NCI-H524 (cell line): ENCODE measurements at regions not wholly inside any gene's neighbourhood (a gene's known extent, or its start where the extent isn't known, plus 50 kb on each side); places are given as distances from the start of the nearest gene placed in this dataset.

Experiments
- DNase-seq, 2 experiments: peaks; one replicate each; lab custom pipeline; 2025; lab: John Stamatoyannopoulos, UW

DNA sequence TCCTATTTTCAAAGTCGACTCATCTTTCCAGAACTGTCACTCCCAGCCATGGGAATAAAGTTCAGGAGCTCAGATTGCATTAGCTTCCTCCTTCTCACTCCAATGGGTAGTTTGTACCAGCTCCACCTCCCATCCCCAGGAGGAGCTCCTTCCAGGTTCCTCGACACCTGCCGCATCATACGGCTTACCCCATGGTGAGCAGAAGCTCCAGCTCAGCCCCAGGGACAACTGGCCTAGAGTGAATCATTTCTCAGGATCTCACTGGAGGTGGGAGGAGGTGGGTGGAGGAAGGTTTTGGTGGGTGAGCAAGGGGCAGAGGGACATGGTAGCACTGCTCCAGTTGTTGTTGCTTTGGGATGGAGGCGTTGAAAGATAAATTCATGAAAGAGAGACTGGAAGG lies 196.3 kb upstream of the PKDCC start:
- no peak for DNase-seq

DNA sequence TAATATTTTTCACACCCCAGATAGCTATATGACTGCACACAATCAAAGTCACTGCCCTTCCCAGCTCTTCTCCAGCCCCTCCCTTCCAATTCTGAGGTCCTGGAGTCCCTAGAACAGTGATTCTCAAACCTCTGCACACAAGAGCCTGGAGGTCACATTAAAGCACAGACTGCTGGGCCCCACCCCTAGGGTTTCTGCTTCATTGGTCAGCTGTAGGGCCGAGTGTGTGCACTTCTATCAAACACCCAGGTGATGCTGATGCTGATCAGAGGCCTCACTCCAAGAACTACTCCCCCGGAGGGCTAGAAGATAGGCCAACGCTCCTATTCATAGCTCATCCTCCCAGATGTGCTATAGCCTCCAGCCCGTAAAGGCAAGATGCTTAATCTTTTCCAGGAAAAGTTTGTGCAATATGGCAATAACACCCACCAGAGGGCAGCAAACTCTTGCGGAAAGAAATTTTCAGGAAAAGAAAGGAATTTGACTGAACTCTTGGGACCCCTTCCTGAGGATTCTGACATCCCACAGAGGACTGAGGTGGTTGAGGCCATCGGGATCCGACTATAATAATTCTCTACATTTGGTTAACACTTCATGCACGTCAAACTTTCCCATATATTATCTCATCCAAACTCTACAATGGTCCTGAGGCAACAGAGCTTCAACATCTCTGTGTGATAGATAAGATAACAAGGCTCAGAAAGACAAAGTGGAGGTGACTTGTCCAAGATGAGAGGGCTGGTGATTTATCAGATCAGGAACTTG lies 194.2 kb upstream of the PKDCC start:
- DNase-seq, result peak; percentile 68 to 78

DNA sequence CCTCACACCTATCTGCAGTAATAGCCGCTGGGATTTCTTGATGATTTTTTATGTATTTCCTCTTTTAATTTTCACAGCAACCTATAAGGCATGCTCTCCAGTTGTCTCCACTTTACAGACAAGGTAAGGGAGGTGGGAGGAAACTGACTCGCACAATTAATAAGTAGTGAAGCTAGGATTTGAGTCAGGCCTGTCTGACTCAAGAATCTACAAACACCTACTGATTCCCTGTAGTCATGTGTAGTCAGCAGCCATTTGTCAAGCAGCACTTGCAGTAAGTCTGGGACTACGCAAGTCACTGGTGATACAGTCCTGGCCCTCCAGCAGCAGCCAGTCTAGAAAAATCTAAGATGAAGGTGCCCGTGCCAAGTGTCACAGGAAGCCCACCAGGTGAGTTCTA lies 193.6 kb upstream of the PKDCC start:
- no peak for DNase-seq

DNA sequence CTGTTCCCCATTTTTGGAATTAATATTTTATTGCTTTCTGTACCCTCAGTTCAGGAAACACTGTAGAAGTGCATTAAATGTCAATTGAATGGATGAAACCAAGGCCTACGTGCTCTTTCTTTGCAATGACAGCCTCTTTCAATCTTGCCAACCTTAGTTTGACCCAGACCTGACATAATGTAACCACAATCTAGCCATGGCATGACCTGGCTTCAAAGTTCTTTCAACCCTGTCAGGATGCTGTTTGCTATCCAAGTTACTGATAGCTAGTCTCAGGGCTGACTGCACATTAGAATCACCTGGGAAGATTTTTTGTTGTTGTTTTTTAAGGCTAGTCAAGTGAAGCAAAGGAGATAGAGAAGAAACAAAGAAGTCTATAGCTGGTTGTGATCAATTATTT lies 190.9 kb upstream of the PKDCC start:
- no peak for DNase-seq

DNA sequence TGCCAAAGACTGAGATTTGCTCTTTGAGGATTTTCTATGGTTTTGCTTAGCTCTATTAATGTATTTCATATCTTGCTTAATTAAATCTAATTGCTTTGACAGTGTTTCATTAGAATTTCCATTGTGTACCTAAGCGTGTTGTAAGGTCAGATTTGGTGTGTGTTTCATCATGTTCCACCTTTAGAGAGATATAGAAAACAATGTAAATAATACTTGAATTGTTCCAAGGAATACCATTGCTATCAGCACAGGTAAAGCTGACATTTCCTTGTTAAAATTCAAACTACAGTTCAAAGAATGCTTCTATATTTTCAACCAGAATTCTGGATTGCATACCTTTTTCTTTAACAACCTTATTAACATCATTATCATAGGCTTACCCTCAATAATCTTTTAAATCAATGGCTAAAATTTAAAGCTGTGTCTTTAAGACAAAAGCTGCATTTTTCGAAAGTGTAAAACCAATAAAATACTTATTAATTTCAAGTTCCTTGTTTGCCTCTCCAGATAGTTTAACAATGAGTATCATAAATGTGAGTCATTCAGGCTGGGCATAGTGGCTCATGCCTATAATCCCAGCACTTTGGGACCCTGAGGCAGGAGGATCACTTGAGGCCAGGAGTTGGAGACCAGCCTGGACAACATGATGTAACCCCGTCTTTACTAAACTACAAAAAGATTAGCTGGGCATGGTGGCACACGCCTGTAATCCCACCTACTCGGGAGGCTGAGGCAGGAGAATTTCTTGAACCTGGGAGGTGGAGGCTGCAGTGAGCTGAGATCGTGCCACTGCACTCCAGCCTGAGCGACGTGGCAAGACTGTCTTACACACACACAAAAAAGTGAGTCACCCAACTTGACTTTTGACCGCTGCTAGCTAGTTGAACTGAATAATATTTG lies 188.0 kb upstream of the PKDCC start:
- no peak for DNase-seq

DNA sequence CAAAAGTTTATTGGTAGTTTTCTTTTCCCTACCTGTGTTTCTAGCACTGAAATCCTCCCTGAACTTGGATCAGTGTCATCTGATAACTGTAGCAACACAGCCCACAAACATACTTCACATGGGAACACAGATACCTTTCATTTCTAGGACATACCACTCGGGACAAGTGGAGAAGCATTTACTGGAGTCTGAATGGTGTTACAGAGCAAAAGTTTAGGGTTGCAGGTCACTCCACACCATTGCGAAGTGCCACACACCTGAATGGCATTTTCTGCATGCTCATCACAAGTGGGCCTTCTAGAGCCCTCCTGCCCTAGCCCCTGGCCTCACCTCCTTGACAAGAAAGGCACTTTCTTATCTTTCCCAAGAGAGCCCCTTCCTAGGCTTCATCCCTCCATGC lies 184.8 kb upstream of the PKDCC start:
- DNase-seq, result no peak

DNA sequence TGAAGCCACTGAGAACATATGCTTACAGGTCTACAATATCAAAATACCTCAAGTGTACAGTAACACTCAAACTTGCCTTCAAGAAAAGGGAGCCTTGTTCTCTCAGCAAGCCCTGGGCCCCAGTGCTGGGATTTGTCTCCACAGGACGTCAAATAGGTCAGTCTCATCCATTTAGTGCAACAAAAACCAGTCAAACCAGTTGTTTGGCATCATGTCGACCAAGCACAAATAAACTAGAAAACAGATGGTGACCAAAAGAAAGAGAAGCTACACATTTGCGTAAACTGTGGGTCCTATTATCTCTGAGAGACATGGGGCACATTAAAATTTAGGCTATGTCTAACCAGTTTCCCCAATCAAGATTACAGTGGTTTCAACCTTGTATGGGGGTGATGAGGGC lies 182.6 kb upstream of the PKDCC start:
- no peak for DNase-seq

DNA sequence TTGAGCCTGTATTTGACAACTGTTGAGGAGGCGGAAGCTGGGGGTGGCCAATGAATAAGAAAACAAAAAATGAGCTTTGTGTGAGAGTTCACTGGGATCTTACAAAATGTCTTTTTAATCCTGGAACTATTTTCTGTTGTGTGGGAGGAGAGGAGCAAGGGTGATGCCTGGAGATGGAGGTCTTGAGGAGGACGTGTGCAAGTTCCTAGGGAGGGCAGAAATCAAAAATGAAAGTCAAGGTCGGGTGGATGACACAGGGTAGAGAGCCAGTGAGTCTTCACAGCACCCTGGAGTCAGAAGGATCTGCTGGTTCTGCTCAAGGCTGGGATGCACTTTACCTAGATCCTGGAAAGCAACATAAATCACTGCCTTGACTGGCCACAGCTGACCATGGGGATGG lies 180.3 kb upstream of the PKDCC start:
- DNase-seq, result no peak

DNA sequence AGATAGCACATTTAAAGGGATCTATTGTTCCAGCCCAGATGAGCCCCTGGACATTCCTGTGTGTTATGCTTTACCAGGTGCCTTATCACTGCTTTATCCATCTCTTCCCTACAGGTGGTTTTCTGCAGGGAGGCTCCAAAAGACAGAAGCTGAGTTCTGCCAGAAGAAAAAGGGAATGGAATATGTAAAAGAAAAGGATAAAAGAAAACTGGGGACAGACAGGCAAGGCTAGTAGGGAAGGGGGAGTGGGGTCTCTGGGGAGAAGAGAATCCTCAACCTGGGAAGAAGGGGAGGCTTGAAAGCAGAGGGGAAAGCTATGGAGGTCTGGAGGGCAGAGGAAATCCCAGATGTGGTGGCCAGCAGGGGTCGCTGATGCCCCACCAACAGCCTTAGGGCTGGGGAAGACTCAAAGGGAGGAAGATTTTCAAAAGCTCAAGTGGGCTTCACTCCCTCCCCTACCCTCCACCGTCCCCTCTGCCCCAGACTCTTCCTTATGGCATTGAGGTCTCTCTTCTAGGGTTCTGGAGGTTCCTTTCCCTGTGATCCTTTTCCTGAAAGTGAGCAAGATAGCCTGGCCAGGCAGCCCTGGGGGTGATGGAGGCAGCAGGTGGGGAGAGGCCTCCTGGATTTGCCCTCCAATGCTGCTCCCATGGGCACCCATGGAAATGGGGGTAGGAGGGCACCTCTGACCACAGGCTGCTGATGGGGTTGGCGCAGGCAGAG lies 178.1 kb upstream of the PKDCC start:
- DNase-seq, result peak; percentile 31 to 80

DNA sequence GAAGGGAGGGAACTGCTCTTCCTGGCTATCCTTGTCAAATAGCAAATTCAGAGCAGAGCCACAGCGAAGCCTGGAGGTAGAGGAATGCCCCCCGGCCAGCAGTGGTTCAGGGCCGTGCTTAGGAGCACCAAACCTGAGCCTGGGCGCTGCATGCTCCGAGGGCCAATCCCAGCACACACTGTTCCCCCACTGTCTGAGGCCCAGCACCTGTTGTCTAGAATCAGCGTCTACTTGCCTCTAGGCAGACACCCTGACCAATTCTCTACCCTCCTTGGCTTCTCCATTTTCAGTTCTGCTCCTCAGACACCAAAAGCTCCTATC lies 177.6 kb upstream of the PKDCC start:
- peak in 1 of 2 experiments; percentile 11 for DNase-seq

DNA sequence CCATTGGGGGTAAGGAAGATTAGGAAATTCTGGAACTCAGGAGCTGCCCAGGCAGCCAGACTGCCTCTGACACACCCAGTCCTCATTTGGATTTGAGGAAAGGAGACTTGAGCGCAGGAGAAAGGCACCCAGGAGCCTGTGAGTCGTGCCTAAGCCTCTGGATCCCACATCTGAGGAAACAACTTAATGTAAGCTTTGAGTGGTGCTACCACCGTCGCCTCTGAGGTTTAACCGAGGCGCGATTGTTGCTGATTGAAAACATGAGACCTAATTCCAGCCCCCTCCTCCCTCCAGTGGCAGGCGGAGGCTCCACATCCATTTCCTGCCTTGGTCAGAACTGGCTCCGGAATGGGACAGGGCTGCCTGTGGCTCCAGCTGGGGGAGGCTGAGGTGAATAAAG lies 176.7 kb upstream of the PKDCC start:
- peak in 1 of 2 experiments; percentile 38 for DNase-seq

DNA sequence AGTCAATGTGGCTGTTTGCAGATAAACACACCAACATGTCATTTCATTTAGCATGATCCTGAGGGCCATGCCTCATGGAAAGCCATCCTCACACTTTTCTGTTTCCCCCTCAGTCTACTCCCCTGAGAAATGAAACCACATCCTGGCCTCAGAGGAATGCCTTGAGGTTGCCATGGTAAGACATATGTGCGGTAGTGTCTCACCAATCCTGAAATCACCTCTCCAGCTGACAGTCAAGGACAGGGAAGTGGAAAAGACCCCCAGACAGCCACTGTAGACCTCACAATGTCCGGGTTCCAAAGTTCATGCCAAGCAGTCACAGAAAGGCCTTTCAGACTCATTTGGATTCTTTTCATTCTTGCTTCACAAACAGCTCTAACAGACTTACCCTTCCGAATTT lies 175.2 kb upstream of the PKDCC start:
- DNase-seq, result no peak

DNA sequence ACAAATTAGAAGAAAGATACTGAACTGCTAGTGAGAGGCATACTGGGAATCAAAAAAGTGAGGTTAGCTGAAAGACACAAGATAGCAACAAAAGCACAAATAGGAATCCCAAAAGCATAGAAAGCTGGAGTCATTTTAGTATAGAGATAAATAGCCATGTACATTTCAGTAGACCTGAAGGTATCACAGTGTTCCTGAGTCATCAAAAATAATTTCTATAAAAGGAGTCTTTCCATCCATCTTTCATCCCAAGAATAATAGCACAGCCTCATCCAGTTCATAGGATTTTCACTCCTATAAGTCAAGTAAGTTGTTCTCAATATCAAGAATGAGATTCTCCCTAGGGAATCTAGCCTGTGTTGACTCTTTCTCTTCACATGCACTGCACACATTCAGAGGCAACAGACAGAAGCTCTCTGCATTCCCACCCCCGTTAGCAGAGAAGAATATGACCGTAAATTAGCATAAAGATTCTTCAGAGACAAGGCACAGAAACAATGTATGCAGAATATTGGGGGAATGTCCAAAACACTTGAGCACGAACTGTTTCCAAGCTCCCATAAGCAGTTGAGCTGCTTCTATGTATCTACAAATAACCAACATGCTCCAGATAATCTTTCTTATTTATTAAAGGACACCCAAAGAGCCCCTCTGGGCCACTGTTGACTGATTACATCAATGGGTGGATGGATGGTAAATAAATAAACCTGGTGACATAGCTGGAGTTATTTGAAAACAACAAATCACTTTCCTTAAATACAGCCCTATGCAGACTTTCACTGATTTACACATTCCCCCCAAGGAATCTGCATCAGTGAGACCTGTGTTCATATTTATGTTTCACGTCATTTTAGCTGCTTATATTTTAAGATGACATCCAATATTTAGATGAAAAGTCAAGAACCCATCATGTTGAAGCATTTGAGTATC lies 174.5 kb upstream of the PKDCC start:
- peak in 1 of 2 experiments; percentile 16 for DNase-seq

DNA sequence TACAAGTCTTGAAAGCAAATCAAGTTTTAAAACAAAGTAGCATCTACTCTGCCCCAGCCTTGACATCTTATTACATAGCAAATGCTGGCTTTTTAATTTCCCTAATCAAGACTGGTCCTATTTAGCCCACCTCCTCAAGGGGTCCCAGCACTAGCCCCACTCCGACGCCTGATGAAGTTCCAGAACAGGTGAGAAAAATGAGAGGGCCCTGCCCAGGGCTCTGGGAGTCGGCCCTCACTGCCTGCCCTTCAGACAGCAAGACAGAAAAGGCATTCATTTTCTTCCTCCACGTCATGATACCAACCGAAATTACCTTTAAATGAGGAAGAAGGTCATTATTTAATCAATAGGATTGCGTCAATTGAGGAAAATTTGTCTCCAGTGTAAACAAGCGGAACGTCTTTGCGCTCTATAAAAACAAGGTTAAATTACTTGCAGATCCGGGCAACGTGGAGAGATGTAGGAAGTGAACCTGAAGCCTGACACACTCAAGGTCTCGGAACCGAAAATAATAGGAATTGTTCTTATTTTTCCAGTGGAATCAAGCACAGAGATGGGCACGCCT lies 170.6 kb upstream of the PKDCC start:
- no peak for DNase-seq

DNA sequence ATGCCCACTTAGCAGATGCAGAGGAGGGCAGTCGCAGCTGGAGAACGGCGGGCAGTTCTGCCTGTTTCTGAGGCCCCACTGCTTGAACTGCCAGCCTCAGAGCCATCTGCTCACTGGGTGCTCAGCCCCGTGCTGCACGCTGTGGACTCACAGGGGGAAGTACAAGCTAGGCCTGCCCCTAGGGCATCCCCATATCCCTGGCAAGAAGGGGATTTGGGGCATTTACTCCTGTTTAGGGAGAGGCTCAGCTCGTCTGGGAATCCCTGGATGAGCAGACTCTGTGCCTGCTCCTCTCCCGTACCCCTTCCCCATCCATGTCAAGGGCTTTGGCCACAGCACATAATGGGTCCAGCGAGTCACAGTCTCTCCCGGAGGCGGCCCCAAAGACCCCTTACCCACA lies 169.8 kb upstream of the PKDCC start:
- peak; percentile 81 to 95 for DNase-seq

DNA sequence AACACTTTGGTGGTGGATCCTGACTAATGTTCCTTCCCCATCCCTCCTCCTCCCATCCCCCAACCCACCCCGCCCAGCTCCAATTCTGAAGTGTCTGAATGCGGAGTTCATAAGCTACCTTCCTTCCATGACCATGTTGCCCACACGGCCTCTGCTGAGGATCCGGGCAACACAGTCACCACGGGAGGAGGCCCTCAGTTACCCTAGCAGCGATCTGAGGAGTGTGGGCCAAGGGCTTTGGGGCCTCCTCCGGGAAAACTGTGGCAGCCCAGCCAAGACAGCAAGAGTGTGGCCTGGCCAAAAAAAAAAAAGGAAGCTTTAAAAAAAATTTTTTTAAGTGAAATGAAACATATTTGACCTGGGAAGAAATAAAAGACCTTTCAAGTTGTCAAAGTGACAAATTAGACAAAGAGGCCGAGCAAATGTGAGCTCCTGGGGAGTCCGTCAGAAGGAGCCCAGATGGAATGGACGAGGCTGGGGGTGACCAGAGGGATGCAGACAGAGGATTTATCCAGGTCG lies 169.0 kb upstream of the PKDCC start:
- DNase-seq, result peak in 1 of 2 experiments; percentile 17

DNA sequence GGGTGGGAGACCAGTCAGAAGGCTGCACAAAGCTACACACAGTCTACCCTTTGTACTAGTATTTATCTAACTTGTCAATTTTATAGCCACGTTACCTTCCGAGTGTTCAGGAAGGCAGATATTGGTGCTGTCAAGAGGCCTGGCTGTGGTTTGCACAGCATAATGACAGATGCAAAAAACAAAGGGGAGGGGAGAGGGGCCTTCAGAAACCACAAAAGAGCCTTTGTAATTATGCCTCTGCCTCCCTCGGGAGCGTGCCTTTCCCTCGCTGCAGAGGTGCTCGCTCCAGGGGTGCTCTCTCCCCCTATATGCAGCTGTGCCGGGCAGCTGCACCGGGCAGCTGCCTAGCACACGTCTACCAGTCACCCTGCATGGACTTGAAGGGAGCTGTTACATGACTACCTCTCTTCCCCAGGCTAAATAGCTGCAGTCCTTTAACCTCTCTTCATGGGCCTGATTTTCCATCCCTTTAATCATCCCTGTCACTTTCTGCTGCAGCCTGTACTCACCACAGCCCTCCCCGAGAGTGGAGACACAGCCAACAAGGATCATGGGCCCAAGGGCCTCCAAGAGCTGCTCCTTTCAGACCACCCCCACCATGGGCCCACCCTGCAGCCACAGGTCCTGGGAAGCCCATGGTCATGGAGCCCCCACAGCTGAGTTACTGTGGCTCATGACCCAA lies 168.4 kb upstream of the PKDCC start:
- peak in 1 of 2 experiments; percentile 57 for DNase-seq

DNA sequence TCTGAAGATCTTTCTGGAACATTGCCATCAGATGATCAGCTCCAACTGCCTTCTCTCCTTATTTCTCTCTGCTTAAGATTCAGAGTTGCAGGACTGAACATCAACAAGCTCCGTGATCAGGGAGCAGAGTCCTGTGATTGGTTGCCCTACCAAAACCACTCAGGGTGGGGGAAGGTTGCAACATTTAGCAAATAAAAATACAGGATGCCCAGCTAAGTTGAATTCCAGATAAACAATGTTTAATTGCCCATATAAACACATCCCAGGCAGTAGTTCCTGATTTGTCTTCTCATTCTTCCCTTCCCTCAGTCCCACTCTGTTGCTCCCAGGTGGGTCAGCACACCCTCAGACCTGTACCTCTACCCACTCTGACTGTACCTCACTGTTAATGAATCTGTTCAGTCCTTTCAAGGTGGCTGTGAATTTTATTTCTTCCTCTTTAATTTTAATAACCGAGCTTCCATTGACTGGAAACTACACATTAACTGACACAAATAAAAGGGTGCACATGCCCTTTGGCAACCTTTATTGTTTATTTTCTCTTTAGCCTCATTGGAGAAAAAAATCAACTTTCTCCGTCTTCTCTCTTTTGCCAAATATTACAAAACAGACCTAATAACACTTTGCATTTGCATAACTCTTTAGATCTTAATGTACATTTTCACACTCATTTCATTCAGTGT lies 167.1 kb upstream of the PKDCC start:
- no peak for DNase-seq

DNA sequence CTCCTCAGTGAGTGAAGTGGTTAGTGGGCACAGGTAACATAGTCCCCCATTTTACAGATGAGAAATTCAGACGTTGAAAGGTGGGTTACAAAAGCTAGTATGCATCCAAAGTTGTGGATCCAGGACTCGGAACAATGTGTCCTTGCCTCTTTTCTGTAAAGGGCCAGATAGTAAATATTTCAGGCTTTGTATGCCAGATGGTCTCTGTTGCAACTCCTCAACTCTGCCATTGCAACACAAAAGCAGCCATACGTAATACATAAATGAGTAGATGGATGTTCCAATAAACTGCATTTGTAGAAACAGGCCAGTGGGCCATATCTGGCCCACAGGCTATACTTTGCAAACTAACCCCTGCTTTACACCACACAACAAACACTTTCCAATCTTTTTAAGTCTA lies 166.6 kb upstream of the PKDCC start:
- peak in 1 of 2 experiments; percentile 8 for DNase-seq

DNA sequence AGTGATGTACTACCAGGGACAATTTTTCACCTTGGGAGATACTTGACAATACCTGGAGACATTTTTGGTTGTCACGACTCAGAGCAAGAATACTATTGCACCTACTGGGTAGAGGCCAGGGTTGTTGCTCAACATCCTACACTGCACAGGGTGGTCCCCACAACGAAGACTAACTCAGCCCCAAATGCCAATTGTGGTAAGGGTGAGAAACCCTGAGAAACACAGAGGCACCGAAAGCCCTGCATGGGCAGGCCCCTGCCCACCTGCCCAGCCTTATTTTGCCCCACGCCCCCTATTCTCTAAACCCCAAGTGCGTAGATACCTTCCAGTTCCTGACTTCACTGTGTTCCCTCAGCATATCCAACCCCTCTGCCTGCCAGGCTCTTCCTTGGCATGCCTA lies 163.1 kb upstream of the PKDCC start:
- no peak for DNase-seq
